GM12874 (cell line): ENCODE measurements at regions not wholly inside any gene's neighbourhood (a gene's known extent, or its start where the extent isn't known, plus 50 kb on each side); places are given as distances from the start of the nearest gene placed in this dataset.

Experiments
- CTCF ChIP-seq: IDR thresholded peaks from 2 replicates; pipeline ENCODE4 v1.5.1; 2011; ENCODE audit warnings: low read depth, mild to moderate bottlenecking, control low read depth, low read length, moderate library complexity; ENCODE audit not compliant: insufficient read depth

DNA sequence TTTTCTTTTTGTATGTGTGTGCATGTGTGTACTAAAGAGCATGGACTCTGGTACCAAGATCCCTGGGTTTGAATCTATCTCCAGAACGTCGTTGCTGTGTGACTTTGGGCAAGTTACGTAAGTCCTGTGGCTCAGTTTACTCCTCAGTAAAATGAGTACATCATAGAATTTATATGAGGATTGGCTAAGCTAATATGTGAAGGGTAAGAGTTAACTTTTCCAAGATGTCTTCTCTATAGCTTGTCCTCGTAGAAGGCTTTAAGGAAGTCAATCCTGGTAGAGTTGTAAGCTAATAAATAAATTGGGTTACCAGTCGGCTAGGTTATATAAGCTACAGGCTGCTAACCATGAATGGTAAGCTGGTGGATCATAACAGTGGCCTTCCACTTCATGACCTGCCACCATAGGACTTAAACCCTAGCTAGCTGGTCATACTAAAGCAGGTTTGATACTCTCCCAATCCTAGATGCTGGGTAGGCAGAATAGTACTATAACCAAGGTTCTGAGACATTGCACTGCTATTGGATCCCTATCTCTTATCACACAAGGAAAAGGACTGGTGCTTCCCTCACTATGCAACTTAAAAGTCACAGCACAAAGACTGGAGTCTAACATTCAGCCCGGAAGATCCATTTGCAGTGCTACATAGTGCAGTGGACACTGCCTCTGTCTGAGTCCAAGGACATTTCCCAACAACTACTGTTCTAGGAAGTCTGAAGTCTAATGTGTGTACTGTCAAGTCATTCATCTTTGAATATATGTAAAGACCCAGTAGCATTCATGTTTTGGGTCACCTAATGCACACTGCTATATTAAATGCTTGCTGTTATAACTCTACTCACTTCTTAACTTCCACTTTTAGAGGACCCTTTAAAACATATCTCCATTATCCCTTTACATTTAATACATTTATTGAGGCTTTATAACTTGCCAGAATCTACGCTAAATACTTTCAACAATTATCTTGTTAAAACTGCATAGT lies 156.2 kb downstream of the CRPPA start:
- no peak for TF ChIP-seq CTCF

- TF ChIP-seq CTCF, result no peak
These were observed 157.1 kb downstream of the CRPPA start for GRCh38 chr7:16264036-16264819.

DNA sequence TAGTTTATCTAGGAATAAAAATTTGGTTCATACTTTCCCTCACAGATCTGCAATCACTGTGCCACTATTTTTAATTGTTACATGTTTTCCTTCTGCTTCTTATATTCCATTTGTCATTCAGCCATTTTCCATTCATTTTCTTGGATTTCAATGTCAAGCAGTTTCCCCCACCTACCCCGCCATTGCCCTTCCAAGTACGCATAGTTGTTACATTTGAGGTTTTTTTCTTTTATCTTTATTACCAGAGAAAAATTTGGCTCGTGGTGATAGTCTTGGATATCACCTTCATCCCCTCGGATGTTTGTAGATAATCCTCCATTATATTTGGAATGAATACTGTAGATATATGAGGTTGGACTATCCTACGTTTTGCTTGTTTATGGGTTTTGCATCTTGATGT lies 159.7 kb downstream of the CRPPA start:
- no peak for TF ChIP-seq CTCF

GRCh38 chr7:16261100-16261499 lies 160.2 kb downstream of the CRPPA start:
- no peak for TF ChIP-seq CTCF

DNA sequence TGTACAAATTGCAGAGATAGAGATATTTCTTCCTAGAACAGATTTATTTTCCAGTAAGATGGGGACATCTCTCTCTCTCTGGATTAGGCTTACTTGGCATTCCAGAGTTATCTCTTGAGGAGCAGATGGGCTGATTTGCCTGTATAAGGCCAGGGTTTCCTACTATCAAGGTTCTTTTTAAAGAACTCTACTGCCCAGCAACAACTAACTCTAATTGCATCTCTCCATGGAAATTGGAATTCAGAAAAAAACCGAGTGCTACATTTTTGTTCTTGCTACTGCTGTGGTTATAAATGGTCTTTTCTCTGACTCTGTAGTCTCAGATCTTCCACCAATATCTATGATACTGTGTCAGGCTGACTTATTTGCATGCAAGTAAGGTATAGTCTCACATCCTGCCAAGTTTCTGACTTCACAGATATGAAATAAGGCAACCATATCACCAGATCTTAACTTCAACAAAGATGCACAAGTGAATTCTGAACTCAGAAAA lies 161.1 kb downstream of the CRPPA start:
- TF ChIP-seq CTCF, result no peak

DNA sequence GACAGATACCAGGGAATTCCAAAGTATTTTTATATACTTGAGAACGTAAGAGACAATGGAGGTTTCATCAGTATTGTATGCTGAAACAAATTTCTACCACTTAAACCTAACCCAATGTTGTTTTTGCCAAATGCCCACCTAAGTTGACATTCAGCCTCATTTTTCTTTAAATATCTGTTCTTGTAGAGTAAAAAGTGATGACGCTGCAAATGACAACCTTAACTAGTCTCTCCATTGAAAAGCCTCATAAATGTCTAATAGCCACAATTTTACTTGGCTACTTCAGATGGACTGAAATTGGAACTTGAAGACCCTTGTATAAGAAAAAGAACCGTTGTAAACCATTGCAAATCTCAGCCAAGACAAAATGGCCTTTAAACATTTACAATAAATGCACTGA lies 176.9 kb downstream of the CRPPA start:
- no peak for TF ChIP-seq CTCF

- TF ChIP-seq CTCF, result no peak
These were observed 178.4 kb downstream of the CRPPA start for GRCh38 chr7:16242920-16243319.
